ENCODE measurements at regions not wholly inside any gene's neighbourhood (a gene's known extent, or its start where the extent isn't known, plus 50 kb on each side); places are given as distances from the start of the nearest gene placed in this dataset.

GRCh38 chr4:159607809-159608208, 504.9 kb downstream of the RAPGEF2 start (continued):
- no peak for TF ChIP-seq KDM1A (IDR thresholded peaks at IDR 0.05; ENCODE audit: borderline replicate concordance, low read length)
- no peak for TF ChIP-seq GABPA (IDR thresholded peaks at IDR 0.05; ENCODE audit: borderline replicate concordance, insufficient read depth, low read length)
- TF ChIP-seq BRCA1 (IDR thresholded peaks at IDR 0.05; ENCODE audit: low read depth, low read length), result no peak
- TF ChIP-seq KDM4A (IDR thresholded peaks at IDR 0.05; ENCODE audit: low read depth, low read length, severe bottlenecking), result no peak
- no peak for TF ChIP-seq RAD21 (IDR thresholded peaks at IDR 0.05 in 1 of 2, conservative IDR thresholded peaks at IDR 0.05 in 1 of 2; ENCODE audit: low read depth in 2 of 2, low read length in 2 of 2)
- no peak for TF ChIP-seq CBX5 (IDR thresholded peaks at IDR 0.05; ENCODE audit: low read depth, low read length)
- no peak for TF ChIP-seq SRF (IDR thresholded peaks at IDR 0.05; ENCODE audit: low read depth, low read length)
- TF ChIP-seq CREB1 (IDR thresholded peaks at IDR 0.05), result no peak
- no peak for TF ChIP-seq RBBP5 (IDR thresholded peaks at IDR 0.05; ENCODE audit: borderline replicate concordance, low read depth, low read length)
- TF ChIP-seq MAFK (IDR thresholded peaks at IDR 0.05; ENCODE audit: low read depth, low read length), result no peak
- no peak for TF ChIP-seq RFX5 (IDR thresholded peaks at IDR 0.05; ENCODE audit: borderline replicate concordance, low read depth, low read length)
- no peak for TF ChIP-seq SIRT6 (IDR thresholded peaks at IDR 0.05; ENCODE audit: low read length)
- no peak for TF ChIP-seq ATF3 (IDR thresholded peaks at IDR 0.05; ENCODE audit: insufficient read depth, low read depth, low read length)
- no peak for TF ChIP-seq SIX5 (IDR thresholded peaks at IDR 0.05; ENCODE audit: low read depth, low read length)
- no peak for TF ChIP-seq USF2 (IDR thresholded peaks at IDR 0.05; ENCODE audit: low read length)
- no peak for TF ChIP-seq CTBP2 (IDR thresholded peaks at IDR 0.05; ENCODE audit: borderline replicate concordance, insufficient read depth, insufficient read length, low read length)
- peak; percentile 85 for TF ChIP-seq JUND (IDR thresholded peaks at IDR 0.05; ENCODE audit: low read length)
- TF ChIP-seq GTF2F1 (IDR thresholded peaks at IDR 0.05; ENCODE audit: borderline replicate concordance, low read depth, low read length), result no peak
- no peak for TF ChIP-seq NRF1 (IDR thresholded peaks at IDR 0.05; ENCODE audit: low read depth, low read length)
- TF ChIP-seq POLR2A (IDR thresholded peaks at IDR 0.05; ENCODE audit: control extremely low read depth in 1 of 2, low read depth in 2 of 2, low read length in 2 of 2), result no peak
- no peak for TF ChIP-seq CEBPB (IDR thresholded peaks at IDR 0.05; ENCODE audit: low read depth, low read length)

Measured in H1 (cell line).